ENCODE measurements at regions not wholly inside any gene's neighbourhood (a gene's known extent, or its start where the extent isn't known, plus 50 kb on each side); places are given as distances from the start of the nearest gene placed in this dataset.

- no peak for TF ChIP-seq CTCF (IDR thresholded peaks at IDR 0.05)
- TF ChIP-seq ZFX (IDR thresholded peaks at IDR 0.05; ENCODE audit: borderline replicate concordance), result no peak
Observed at GRCh38 chr5:53429706-53430105, 50.7 kb upstream of the FST start.
